Thyroid gland (tissue), 4 donors: ENCODE measurements at regions not wholly inside any gene's neighbourhood (a gene's known extent, or its start where the extent isn't known, plus 50 kb on each side); places are given as distances from the start of the nearest gene placed in this dataset.

Source experiments
- DNase-seq, 2 donors: peaks; one replicate each; pipeline ENCODE4 v3.0.0-alpha.2; 2019
- H3K27ac ChIP-seq, 3 donors: fragments of 200-600 bp; sonication (generic); 1 replicate in 2 of 3; 2 replicates in 1 of 3; pipeline ENCODE4 v1.5.1; 2016 to 2019; ENCODE audit warnings: mild to moderate bottlenecking in 1 of 3, moderate library complexity in 1 of 3
- H3K27me3 ChIP-seq: fragments of 200-600 bp; sonication (generic); one replicate; pipeline ENCODE4 v1.5.1; 2019
- H3K36me3 ChIP-seq, 2 donors: fragments of 200-600 bp; sonication (generic); one replicate each; pipeline ENCODE4 v1.5.1; 2016 to 2019
- H3K4me1 ChIP-seq, 2 donors: fragments of 200-600 bp; sonication (generic); one replicate each; pipeline ENCODE4 v1.5.1; 2017 to 2019
- H3K4me3 ChIP-seq, 3 donors: fragments of 200-600 bp; sonication (generic); replicated peaks in 1 of 3; 1 replicate in 2 of 3; 2 replicates in 1 of 3; pipeline ENCODE4 v1.5.1; 2016; ENCODE audit warnings: mild to moderate bottlenecking in 1 of 3
- H3K9me3 ChIP-seq: fragments of 200-600 bp; sonication (generic); one replicate; pipeline ENCODE4 v1.5.1; 2017
- POLR2A ChIP-seq, 2 donors: fragments of 450-650 bp; IDR thresholded peaks; one replicate each; pipeline ENCODE4 v1.6.1; 2017; ENCODE audit warnings: antibody characterized with exemption in 2 of 2, mild to moderate bottlenecking in 2 of 2, moderate library complexity in 1 of 2
- WGBS, 2 donors: methylation state at CpG; one replicate each; pipeline ENCODE4 v1.1.5; 2017; 5-methylcytosine and 5-hydroxymethylcytosine counted together
- intact Hi-C: fragments of 100-400 bp; cut with DNase I; formaldehyde crosslinking; loops from one replicate; pipeline ENCODE4 v1.15.1; 2023
- TF ChIP-seq, protein P1 (sequence below), 6 experiments: fragments of 200-600 bp in 3 of 6; fragments of 450-650 bp in 3 of 6; sonication (generic) in 3 of 6; IDR thresholded peaks; one replicate each; pipeline ENCODE4 v1.5.1; 2016 to 2019; ENCODE audit warnings: antibody characterized with exemption in 6 of 6, mild to moderate bottlenecking in 2 of 6, inconsistent platforms in 1 of 6, moderate library complexity in 1 of 6

DNA sequence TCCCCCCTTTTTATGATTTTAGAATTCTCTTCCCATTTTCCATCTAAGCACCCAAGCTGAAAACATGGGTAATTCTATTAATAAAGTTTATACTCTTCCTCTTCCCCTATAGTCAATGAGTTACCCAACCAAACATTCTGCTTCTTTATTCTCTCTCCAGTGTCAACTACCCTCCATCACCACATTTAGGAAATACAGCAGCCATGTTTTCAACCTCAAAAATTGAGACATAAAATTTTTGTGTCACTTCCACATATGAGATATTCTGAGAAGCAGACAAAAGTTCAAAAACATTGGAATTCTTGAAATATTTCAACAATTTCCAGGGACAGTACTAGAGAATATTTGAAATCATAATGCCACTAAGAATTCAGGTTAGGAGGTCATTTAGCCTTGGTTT lies 64.8 kb upstream of the ATP1A1 start:
- TF ChIP-seq, protein P1, sequence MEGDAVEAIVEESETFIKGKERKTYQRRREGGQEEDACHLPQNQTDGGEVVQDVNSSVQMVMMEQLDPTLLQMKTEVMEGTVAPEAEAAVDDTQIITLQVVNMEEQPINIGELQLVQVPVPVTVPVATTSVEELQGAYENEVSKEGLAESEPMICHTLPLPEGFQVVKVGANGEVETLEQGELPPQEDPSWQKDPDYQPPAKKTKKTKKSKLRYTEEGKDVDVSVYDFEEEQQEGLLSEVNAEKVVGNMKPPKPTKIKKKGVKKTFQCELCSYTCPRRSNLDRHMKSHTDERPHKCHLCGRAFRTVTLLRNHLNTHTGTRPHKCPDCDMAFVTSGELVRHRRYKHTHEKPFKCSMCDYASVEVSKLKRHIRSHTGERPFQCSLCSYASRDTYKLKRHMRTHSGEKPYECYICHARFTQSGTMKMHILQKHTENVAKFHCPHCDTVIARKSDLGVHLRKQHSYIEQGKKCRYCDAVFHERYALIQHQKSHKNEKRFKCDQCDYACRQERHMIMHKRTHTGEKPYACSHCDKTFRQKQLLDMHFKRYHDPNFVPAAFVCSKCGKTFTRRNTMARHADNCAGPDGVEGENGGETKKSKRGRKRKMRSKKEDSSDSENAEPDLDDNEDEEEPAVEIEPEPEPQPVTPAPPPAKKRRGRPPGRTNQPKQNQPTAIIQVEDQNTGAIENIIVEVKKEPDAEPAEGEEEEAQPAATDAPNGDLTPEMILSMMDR (IDR thresholded peaks at IDR 0.05): no peak
- TF ChIP-seq POLR2A (IDR thresholded peaks at IDR 0.05): no peak
- no peak for DNase-seq
- intact Hi-C loops: no loop called here
- Histone ChIP-seq H3K9me3 (no peaks in the 10 kb centered on the region), H3K36me3 (no peaks in the 10 kb centered on the region), H3K27me3 (no peaks in the 10 kb centered on the region), H3K4me1 (peaks cover 26 to 37% of the 10 kb centered on the region in 2 donors), H3K27ac (no peak overlapping the region), H3K4me3 (no peak overlapping the region)

DNA sequence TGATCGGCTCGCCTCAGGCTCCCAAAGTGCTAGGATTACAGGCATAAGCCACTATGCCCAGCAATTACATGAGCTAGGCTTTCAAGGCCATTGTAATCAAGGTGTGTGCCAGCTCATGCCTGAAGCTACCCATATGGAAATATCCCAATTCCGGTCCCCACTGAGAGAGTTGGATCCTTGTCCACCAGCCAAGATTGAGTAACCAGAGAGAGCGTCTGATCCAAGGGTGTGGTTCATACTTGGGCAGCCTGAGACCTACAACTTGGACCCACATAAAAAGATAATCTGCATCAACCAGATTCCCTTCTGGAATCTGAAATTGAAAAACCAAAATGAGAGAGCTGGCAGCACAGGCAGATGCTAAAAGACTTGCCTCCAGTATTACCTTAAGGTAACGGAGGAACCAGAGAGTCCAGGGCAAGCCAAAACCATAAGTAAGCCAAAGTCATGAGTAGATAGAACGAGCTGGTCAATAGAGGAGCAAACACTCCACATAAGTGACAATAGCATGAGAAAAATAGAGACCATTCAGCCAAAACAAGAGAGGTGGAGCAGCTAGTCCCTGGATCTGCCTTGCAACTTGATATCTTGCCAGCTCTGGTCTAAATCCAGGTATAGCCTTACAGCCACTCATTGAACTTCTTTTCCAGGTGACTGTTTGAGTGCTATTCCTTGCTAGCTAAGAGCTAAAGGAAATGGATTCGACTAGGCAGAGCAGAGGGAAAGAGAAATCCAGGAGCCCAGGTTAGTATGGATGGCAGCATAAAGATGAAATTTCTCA lies 63.8 kb upstream of the ATP1A1 start:
- Histone ChIP-seq H3K36me3 (no peaks in the 10 kb centered on the region), H3K4me1 (peaks cover 36 to 45% of the 10 kb centered on the region in 2 donors), H3K27me3 (no peaks in the 10 kb centered on the region), H3K27ac (peak overlapping the region; percentile 92 to 98 (median 96)), H3K9me3 (no peaks in the 10 kb centered on the region), H3K4me3 (no peak overlapping the region)
- no peak for TF ChIP-seq POLR2A (IDR thresholded peaks at IDR 0.05)
- TF ChIP-seq, protein P1 (IDR thresholded peaks at IDR 0.05): no peak
- intact Hi-C loops: no loop called here
- 51 to 55% methylated on average over 7 of the region's 7 CpGs for WGBS, 2 donors
- peak; percentile 45 to 51 for DNase-seq

DNA sequence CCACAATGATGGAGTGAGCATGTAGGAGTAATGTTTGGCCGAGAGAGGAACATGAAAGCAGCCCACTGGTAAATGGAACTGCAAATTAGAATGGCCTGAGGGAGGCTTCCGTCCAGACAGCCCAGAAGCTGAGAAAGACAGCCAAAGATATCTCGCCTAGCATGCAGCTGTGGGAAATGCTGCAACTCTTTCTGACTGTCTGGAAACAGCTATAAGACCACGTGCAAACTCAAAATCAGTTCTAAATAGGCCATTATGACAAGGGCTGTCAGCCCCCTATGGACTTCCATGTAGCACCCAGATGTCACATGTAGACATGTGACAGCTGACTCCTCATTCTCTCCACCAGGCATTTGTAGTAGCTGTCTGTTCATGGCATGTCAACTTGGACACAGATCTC lies 62.9 kb upstream of the ATP1A1 start:
- no peak for DNase-seq
- 67 to 79% methylated on average over 4 of the region's 4 CpGs for WGBS, 2 donors
- H3K27ac ChIP-seq: peak overlapping the region; percentile 92 to 98 (median 96)
- TF ChIP-seq POLR2A (IDR thresholded peaks at IDR 0.05): no peak
- TF ChIP-seq, protein P1 (IDR thresholded peaks at IDR 0.05): no peak
- no peaks in the 10 kb centered on the region for H3K27me3 ChIP-seq
- no peaks in the 10 kb centered on the region for H3K9me3 ChIP-seq
- no peak overlapping the region for H3K4me3 ChIP-seq
- intact Hi-C loops: no loop called here
- peaks cover 40 to 46% of the 10 kb centered on the region in 2 donors for H3K4me1 ChIP-seq
- H3K36me3 ChIP-seq: no peaks in the 10 kb centered on the region

DNA sequence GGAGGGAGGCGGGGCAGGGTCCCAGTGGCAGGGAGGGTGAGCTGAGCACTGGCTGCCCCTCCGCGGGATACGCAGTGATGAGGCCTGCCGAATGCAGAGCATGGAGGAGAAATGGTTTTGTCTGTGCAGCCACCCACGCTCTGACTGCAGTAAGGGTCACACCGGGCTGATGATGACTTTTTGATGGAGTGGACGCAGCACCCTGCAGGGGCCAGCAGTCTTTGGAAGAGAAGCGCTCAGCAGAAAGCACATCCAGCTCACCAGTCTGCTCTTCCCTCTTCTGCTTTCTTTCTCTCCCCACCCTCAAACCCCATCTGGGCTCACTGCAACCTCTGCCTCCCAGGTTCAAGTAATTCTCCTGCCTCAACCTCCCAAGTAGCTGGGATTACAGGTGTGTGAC lies 61.9 kb upstream of the ATP1A1 start:
- DNase-seq: no peak
- Histone ChIP-seq H3K4me1 (peaks cover 40 to 46% of the 10 kb centered on the region in 2 donors), H3K27me3 (no peaks in the 10 kb centered on the region), H3K9me3 (no peaks in the 10 kb centered on the region), H3K36me3 (no peaks in the 10 kb centered on the region), H3K27ac (peak overlapping the region; percentile 92 to 98 (median 96)), H3K4me3 (no peak overlapping the region)
- WGBS, 2 donors: 65 to 74% methylated on average over 9 of the region's 9 CpGs
- TF ChIP-seq POLR2A (IDR thresholded peaks at IDR 0.05): no peak
- TF ChIP-seq, protein P1 (IDR thresholded peaks at IDR 0.05): no peak
- intact Hi-C loops: no loop called here
